ENCODE measurements at regions not wholly inside any gene's neighbourhood (a gene's known extent, or its start where the extent isn't known, plus 50 kb on each side); places are given as distances from the start of the nearest gene placed in this dataset.

DNA sequence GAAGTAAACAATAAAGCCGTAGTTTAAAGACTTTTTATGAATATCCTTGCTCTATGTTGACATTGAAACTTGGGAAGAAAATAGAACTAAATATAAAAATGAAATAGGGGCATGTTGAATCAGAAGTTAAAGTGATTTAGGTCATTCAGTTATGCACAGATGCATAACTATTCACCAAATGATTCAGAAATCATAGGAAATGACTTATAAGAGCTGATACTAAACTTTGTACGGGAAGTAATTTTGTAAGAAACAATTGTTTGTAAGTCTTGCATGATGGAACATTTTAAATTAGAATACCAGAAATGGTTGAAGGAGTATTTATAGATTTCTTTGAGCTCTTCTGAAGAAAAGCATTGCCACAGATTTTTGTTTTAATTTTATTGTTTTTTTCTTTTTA is 246.5 kb downstream of the CPE start:
- no peaks in the 10 kb centered on the region for H3K4me1 Mint-ChIP-seq (ENCODE audit: low read depth)
- no peaks in the 10 kb centered on the region for H3K36me3 Mint-ChIP-seq
- no peak for DNase-seq
- no peak overlapping the region for H3K4me3 Mint-ChIP-seq
- CTCF ChIA-PET, result no interaction called here
- peaks cover under 1% of the 10 kb centered on the region for H3K9me3 Mint-ChIP-seq
- H3K27ac Mint-ChIP-seq, result no peak overlapping the region
- intact Hi-C loops (cut with micrococcal nuclease), result no loop called here
- POLR2A ChIA-PET, result no interaction called here
- H3K27me3 Mint-ChIP-seq, result no peaks in the 10 kb centered on the region

DNA sequence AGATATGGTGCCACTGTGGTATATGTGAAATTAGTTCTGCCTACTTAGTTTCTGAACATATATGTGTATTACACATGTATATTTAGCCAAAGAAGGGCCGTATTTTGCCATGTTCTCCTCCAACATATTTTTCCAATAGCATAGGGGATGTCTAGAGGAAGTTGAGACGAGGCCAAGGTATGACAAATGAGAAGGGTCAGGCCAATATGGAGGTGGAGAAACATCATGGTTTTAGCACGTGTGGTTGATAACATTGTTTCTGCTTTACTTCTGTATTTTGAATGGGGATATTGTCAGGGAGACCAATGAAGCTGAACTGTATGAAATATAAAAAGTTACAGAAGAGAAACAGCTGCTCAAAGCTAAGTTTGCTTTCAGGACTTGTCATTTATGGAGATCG is 246.7 kb upstream of the TLL1 start:
- Mint-ChIP-seq H3K36me3 (no peaks in the 10 kb centered on the region), H3K4me1 (ENCODE audit: low read depth) (no peaks in the 10 kb centered on the region), H3K27me3 (no peaks in the 10 kb centered on the region), H3K9me3 (no peaks in the 10 kb centered on the region), H3K27ac (no peak overlapping the region), H3K4me3 (no peak overlapping the region)
- POLR2A ChIA-PET, result no interaction called here
- intact Hi-C loops (cut with micrococcal nuclease), result no loop called here
- no peak for DNase-seq
- CTCF ChIA-PET, result no interaction called here

DNA sequence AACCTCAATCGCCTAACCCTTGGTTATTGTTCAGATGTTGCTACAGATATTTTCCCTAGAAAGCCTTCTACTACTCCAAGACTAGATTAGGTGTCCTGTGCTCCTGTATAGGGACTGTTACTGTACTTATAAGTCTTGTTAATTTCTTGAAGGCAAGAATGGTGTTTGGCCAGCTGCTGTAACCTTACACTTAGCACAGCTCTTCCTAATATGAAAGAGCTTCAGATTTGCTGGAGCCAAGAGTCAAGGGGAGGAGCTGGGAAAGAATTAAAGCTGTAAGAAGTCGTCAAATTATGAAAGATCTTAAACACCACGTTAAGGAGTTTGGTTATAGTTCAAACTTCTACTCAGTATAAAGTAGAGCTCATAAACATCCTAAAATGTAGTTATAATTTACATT is 245.9 kb upstream of the TLL1 start:
- Mint-ChIP-seq H3K27ac (no peak overlapping the region), H3K36me3 (no peaks in the 10 kb centered on the region), H3K4me3 (no peak overlapping the region), H3K27me3 (no peaks in the 10 kb centered on the region), H3K9me3 (no peaks in the 10 kb centered on the region), H3K4me1 (ENCODE audit: low read depth) (no peaks in the 10 kb centered on the region)
- intact Hi-C loops (cut with micrococcal nuclease), result no loop called here
- CTCF ChIA-PET, result no interaction called here
- POLR2A ChIA-PET, result no interaction called here
- no peak for DNase-seq

DNA sequence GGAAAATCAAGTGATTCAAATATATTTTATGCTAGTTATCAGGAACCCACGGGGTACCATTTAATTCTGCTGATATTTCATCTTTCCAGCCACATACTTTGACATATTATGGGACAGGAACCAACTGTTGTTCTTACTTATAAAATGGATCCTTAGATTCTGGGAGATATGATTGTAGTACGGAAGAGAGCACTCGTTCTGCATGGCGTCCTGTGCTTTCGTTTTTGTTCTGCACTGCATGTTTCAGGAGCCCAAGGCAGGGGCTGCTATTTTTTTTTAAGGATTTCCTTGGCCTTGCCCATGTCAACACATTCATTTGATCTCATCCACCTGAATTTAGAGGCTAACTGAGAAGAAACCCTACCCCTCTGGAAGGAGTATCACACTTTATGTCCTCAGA is 245.5 kb upstream of the TLL1 start:
- ChIA-PET POLR2A (no interaction called here), CTCF (no interaction called here)
- Mint-ChIP-seq H3K27me3 (no peaks in the 10 kb centered on the region), H3K36me3 (no peaks in the 10 kb centered on the region), H3K4me3 (no peak overlapping the region), H3K9me3 (no peaks in the 10 kb centered on the region), H3K27ac (no peak overlapping the region), H3K4me1 (ENCODE audit: low read depth) (no peaks in the 10 kb centered on the region)
- DNase-seq, result no peak
- intact Hi-C loops (cut with micrococcal nuclease), result no loop called here

DNA sequence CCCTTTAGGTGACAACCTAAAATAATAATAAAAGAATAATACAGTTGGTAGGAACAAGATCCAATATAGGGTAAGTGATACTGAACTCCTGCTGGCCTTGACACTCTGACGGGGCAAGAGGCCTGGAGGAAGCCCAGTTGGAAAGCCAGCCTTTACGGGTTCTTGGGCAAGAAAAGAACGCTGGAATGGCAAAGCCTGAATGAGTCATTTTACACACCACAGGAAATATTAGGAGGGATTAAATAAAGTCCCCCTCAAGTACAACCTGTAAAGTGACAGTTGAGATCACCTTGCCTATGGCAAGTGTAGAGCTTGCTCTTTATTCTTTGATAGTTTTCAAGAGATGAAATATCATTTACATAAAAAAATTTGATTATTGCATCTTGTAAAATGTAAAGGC is 244.5 kb upstream of the TLL1 start:
- POLR2A ChIA-PET, result no interaction called here
- Mint-ChIP-seq H3K9me3 (no peaks in the 10 kb centered on the region), H3K27me3 (no peaks in the 10 kb centered on the region), H3K36me3 (no peaks in the 10 kb centered on the region), H3K27ac (no peak overlapping the region), H3K4me1 (ENCODE audit: low read depth) (no peaks in the 10 kb centered on the region), H3K4me3 (no peak overlapping the region)
- DNase-seq, result no peak
- CTCF ChIA-PET, result no interaction called here
- intact Hi-C loops (cut with micrococcal nuclease), result no loop called here

DNA sequence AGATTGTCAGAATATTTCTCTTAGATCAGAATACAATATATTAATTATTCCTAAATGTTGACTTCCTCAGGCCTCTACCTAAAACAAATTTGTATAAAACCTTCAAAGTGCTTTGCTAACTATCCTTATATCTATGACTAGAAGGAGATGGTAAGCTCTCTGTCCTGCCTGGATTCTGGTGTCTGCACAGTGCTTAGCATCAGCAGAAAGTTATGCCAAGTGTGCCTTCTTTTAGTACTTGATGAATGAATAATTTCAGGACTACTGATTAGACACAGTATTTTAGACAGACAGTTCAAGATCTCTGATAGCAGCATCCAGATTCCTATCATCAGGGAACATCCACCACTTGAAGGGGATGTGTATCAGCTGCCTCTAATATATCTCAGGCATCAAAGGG is 242.4 kb upstream of the TLL1 start:
- CTCF ChIA-PET, result no interaction called here
- Mint-ChIP-seq H3K36me3 (no peaks in the 10 kb centered on the region), H3K4me1 (ENCODE audit: low read depth) (no peaks in the 10 kb centered on the region), H3K4me3 (no peak overlapping the region), H3K27me3 (no peaks in the 10 kb centered on the region), H3K27ac (no peak overlapping the region), H3K9me3 (no peaks in the 10 kb centered on the region)
- no peak for DNase-seq
- intact Hi-C loops (cut with micrococcal nuclease), result no loop called here
- POLR2A ChIA-PET, result no interaction called here

DNA sequence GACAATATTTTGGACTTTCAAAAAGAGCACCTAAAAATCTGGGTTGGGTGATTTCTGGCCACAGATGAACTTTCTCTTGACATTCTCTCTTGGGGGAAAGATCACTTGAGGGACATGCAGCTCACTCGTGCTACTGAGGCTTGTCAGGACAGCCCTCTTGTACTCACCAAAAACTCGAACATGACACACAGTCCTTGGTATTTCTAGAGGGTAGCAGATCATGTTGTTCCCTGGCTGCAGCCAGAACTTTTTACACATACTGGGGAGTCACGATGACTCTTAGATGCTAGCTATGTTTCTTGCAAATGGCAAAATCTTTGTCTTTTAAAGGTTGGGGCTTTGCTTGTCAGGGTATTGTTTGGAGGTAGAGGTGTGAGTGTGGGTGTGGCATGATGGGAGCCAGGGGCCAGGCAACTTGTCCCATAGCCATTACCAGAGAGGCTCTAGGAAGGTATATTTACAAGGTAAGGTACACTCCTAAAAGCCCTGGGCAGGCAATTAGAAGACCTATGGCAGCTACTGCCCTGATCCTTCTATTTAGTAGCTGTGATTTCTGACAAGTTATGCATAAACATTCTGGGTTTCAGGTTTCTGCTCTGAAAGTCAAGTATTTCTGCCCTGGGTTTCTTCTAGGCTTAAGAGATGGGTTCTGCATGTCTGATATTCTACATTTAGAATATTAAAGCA is 241.7 kb upstream of the TLL1 start:
- H3K9me3 Mint-ChIP-seq, result no peaks in the 10 kb centered on the region
- no peaks in the 10 kb centered on the region for H3K4me1 Mint-ChIP-seq (ENCODE audit: low read depth)
- H3K4me3 Mint-ChIP-seq, result no peak overlapping the region
- ChIA-PET POLR2A (no interaction called here), CTCF (no interaction called here)
- no peaks in the 10 kb centered on the region for H3K36me3 Mint-ChIP-seq
- H3K27ac Mint-ChIP-seq, result no peak overlapping the region
- DNase-seq, result no peak
- intact Hi-C loops (cut with micrococcal nuclease), result no loop called here
- H3K27me3 Mint-ChIP-seq, result no peaks in the 10 kb centered on the region

DNA sequence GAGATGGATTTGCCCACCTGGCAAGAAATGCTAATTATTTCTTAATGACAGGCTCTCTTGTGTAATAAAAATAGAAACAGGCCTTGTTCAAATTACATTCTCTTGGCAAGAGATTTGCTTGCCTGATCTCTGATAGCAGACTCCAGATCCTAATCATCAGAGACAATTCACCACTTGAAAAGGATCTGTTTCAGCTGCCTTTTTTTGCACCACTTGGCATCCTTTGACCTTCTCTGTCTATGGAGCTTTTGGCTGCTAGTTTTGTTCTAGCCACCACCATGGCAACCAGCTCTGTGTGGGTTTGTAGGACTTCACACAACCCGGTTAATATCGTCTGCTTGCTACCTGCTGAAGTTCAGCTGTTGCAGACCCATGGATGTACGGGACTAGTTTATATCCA is 241.1 kb upstream of the TLL1 start:
- Mint-ChIP-seq H3K9me3 (no peaks in the 10 kb centered on the region), H3K27ac (no peak overlapping the region), H3K27me3 (no peaks in the 10 kb centered on the region), H3K4me1 (ENCODE audit: low read depth) (no peaks in the 10 kb centered on the region), H3K36me3 (no peaks in the 10 kb centered on the region), H3K4me3 (no peak overlapping the region)
- ChIA-PET CTCF (no interaction called here), POLR2A (no interaction called here)
- intact Hi-C loops (cut with micrococcal nuclease), result no loop called here
- DNase-seq, result no peak

DNA sequence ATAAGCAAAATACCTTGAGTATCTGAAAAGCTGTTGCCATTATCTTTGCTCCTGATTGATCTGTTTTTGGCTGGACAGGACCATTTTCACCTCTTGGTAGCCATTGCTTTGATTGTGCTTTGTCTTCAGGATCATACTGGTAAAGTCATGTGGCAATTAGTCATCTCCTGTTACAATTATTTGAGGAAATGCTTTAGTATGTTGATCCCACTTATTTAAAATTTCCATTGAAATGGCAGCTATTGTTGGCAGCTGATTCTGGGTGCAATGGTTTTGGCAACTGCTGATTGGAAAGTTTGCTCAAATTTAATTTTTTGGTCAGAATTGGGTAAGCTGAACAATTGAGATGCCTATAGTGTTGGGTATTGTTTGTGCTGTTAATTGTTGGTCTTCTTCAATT is 238.3 kb upstream of the TLL1 start:
- ChIA-PET POLR2A (no interaction called here), CTCF (no interaction called here)
- Mint-ChIP-seq H3K4me1 (ENCODE audit: low read depth) (no peaks in the 10 kb centered on the region), H3K4me3 (no peak overlapping the region), H3K27me3 (no peaks in the 10 kb centered on the region), H3K9me3 (no peaks in the 10 kb centered on the region), H3K27ac (no peak overlapping the region), H3K36me3 (no peaks in the 10 kb centered on the region)
- intact Hi-C loops (cut with micrococcal nuclease), result no loop called here
- no peak for DNase-seq

DNA sequence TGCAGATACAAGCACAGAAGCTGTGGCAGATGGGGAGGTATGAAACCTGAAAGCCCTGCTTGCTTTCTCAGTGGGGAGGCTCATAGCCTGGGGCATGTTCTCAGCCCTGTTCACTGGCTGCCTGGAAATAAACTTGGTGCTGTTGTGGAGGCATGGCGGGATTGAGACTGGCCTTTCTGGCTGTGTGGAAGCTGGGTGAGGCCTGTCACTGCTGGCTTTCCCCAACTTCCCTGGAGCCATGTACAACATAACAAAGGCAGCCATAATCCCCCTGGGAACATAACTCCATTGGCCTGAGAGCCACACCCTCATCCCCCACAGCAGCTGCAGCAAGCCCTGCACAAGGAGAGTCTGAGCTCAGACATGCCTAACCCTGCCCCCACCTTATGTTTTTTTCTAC is 237.7 kb upstream of the TLL1 start:
- Mint-ChIP-seq H3K4me3 (no peak overlapping the region), H3K36me3 (no peaks in the 10 kb centered on the region), H3K27ac (no peak overlapping the region), H3K9me3 (no peaks in the 10 kb centered on the region), H3K4me1 (ENCODE audit: low read depth) (no peaks in the 10 kb centered on the region), H3K27me3 (no peaks in the 10 kb centered on the region)
- CTCF ChIA-PET, result no interaction called here
- intact Hi-C loops (cut with micrococcal nuclease), result no loop called here
- no peak for DNase-seq
- POLR2A ChIA-PET, result no interaction called here

DNA sequence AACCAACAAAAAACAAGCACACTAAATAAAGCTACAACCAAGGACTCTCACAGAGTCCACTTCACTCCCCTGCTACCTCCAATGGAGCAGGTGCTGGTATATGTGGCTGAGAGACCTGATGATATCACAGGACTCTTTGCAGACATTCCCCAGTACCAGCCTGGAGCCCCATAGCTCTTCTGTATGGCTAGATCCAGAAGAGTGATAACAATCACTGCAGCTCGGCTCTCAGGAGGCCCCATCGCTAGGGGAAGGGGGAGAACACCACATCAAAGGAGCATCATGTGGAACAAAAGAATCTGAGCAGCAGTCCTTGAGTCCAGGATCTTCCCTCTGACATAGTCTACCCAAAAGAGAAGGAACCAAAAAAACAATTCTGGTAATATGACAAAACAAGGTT is 237.1 kb upstream of the TLL1 start:
- ChIA-PET CTCF (no interaction called here), POLR2A (no interaction called here)
- Mint-ChIP-seq H3K27me3 (no peaks in the 10 kb centered on the region), H3K27ac (no peak overlapping the region), H3K4me1 (ENCODE audit: low read depth) (no peaks in the 10 kb centered on the region), H3K9me3 (no peaks in the 10 kb centered on the region), H3K36me3 (no peaks in the 10 kb centered on the region), H3K4me3 (no peak overlapping the region)
- intact Hi-C loops (cut with micrococcal nuclease), result no loop called here
- no peak for DNase-seq

DNA sequence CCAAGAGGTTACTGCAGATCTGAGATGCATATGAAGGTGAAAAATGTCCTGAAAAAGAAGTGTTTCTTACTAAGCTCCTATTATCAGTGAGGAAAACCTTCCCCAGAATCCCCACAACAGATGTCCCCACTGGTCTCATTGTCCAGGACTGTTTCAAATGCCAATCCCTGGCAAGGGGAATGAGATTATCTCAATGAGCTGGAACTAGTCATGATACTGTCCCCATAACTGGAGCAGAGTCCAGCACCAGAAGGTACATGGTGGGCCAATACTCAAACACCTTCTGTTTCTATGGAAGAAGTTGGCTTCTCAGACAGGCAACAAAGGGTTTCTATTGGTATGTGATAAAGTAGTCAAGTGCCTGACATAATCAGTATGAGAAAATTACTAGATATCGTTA is 221.1 kb upstream of the TLL1 start:
- H3K27me3 Mint-ChIP-seq, result no peaks in the 10 kb centered on the region
- no peaks in the 10 kb centered on the region for H3K4me1 Mint-ChIP-seq (ENCODE audit: low read depth)
- no peak for DNase-seq
- H3K27ac Mint-ChIP-seq, result no peak overlapping the region
- ChIA-PET CTCF (no interaction called here), POLR2A (no interaction called here)
- no peak overlapping the region for H3K4me3 Mint-ChIP-seq
- intact Hi-C loops (cut with micrococcal nuclease), result no loop called here
- H3K36me3 Mint-ChIP-seq, result no peaks in the 10 kb centered on the region
- peaks cover 4% of the 10 kb centered on the region for H3K9me3 Mint-ChIP-seq

DNA sequence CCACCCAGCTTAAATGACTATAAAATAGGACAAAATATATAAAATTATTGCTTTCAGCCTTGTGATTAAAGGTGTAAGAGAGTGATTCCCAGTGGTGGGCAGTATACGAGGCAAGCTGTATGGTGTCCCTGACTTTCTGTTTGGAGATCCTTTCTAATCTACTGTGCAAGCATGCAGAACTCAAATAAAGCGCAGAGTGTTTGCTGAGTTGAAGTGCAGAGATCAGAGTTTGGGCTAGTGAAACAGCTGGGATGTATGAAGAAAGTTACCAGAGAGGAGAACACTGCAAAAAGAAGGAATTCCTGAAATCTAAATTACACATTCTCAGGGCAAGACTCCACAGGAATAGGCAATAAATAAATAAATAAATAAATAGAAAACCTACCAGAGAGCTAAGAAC is 218.5 kb upstream of the TLL1 start:
- Mint-ChIP-seq H3K9me3 (peaks cover 4% of the 10 kb centered on the region), H3K27ac (no peak overlapping the region), H3K4me1 (ENCODE audit: low read depth) (no peaks in the 10 kb centered on the region), H3K27me3 (no peaks in the 10 kb centered on the region), H3K4me3 (no peak overlapping the region), H3K36me3 (no peaks in the 10 kb centered on the region)
- ChIA-PET POLR2A (no interaction called here), CTCF (no interaction called here)
- intact Hi-C loops (cut with micrococcal nuclease), result no loop called here
- no peak for DNase-seq

DNA sequence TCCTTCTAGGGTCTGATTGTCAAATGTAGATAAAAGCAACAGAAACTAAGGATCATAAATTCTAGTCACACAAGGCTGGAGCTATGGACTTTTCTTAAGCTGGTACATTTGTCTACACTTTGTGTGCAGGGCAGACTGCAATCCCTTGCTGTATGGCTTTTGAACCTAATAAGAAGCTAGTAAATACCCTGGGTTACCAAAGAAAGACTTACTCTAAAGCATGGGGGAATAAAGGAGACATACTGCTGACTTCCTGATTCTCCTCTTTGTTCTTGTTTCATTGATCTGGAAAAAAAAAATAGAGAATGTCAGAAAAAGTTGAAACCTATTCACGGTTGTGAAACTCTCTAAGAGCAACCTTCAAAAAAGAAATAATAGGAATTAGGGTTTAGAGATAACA is 216.6 kb upstream of the TLL1 start:
- Mint-ChIP-seq H3K9me3 (peaks cover 4% of the 10 kb centered on the region), H3K36me3 (no peaks in the 10 kb centered on the region), H3K27me3 (no peaks in the 10 kb centered on the region), H3K4me1 (ENCODE audit: low read depth) (no peaks in the 10 kb centered on the region), H3K27ac (no peak overlapping the region), H3K4me3 (no peak overlapping the region)
- ChIA-PET POLR2A (no interaction called here), CTCF (no interaction called here)
- DNase-seq, result no peak
- intact Hi-C loops (cut with micrococcal nuclease), result no loop called here

Data from activated CD4-positive, alpha-beta memory T cell treated with anti-CD3 and anti-CD28 coated beads for 36 hours (primary cell).